Uterus (tissue), 2 donors: ENCODE measurements at regions not wholly inside any gene's neighbourhood (a gene's known extent, or its start where the extent isn't known, plus 50 kb on each side); places are given as distances from the start of the nearest gene placed in this dataset.
"Not testable (repeated sequence)": the region's sequence is repeated elsewhere in the genome, so short reads cannot be mapped to it uniquely, and the experiment has no call there.

Experiments
- CTCF ChIP-seq, 4 experiments: fragments of 200-600 bp in 2 of 4; fragments of 450-650 bp in 2 of 4; sonication (generic) in 2 of 4; IDR thresholded peaks; one replicate each; pipeline ENCODE4 v1.5.1; 2016 to 2019; ENCODE audit warnings: antibody characterized with exemption in 4 of 4, mild to moderate bottlenecking in 2 of 4, moderate library complexity in 1 of 4
- POLR2A ChIP-seq, 2 donors: fragments of 450-650 bp; IDR thresholded peaks; one replicate each; pipeline ENCODE4 v1.6.1; 2016; ENCODE audit warnings: antibody characterized with exemption in 2 of 2, mild to moderate bottlenecking in 1 of 2, moderate library complexity in 1 of 2

- not testable (repeated sequence) for TF ChIP-seq CTCF, POLR2A (IDR thresholded peaks at IDR 0.05)
These were observed 69.0 kb upstream of the PARP4 start for GRCh38 chr13:24581578-24581977.
